Fibroblast of lung (primary cell): ENCODE measurements at regions not wholly inside any gene's neighbourhood (a gene's known extent, or its start where the extent isn't known, plus 50 kb on each side); places are given as distances from the start of the nearest gene placed in this dataset.

Experiments used
- DNase-seq, 2 donors: peaks; one replicate each; pipeline versions ENCODE4 v3.0.0 to v3.0.0-alpha.2; 2010; ENCODE audit warnings: low read depth in 2 of 2
- H2AFZ ChIP-seq: 2 replicates; pipeline ENCODE4 v1.5.1; 2012; ENCODE audit warnings: low read length, control low read depth, inconsistent platforms
- H3K27ac ChIP-seq: 2 replicates; pipeline ENCODE4 v1.5.1; 2011; ENCODE audit warnings: low read length, control low read depth; ENCODE audit not compliant: insufficient read depth
- H3K27me3 ChIP-seq: 2 replicates; pipeline ENCODE4 v1.5.1; 2011; ENCODE audit warnings: mild to moderate bottlenecking, low read length; ENCODE audit not compliant: control insufficient read depth, insufficient read depth
- H3K36me3 ChIP-seq: 2 replicates; pipeline ENCODE4 v1.5.1; 2011; ENCODE audit warnings: low read length; ENCODE audit not compliant: control insufficient read depth, insufficient read depth
- H3K4me1 ChIP-seq: 2 replicates; pipeline ENCODE4 v1.5.1; 2011; ENCODE audit warnings: low read length; ENCODE audit not compliant: control insufficient read depth, insufficient read depth; ENCODE audit errors: extremely low read depth
- H3K4me2 ChIP-seq: 2 replicates; pipeline ENCODE4 v1.5.1; 2011; ENCODE audit warnings: low read length, control low read depth; ENCODE audit not compliant: insufficient read depth; ENCODE audit errors: extremely low read depth
- H3K4me3 ChIP-seq, 4 experiments: fragments of 200-600 bp in 1 of 4; sonication (generic) in 1 of 4; replicated peaks in 1 of 4; 2 replicates each; pipeline ENCODE4 v1.5.1; 2011 to 2016; ENCODE audit warnings: low read length in 4 of 4, low read depth in 3 of 4, mild to moderate bottlenecking in 3 of 4, control low read depth in 2 of 4, inconsistent platforms in 1 of 4, mixed read lengths in 1 of 4; ENCODE audit not compliant: insufficient read depth in 1 of 4; ENCODE audit errors: control extremely low read depth in 1 of 4
- H3K79me2 ChIP-seq: 2 replicates; pipeline ENCODE4 v1.5.1; 2012; ENCODE audit warnings: mild to moderate bottlenecking, low read length, inconsistent platforms; ENCODE audit not compliant: control insufficient read depth, insufficient read depth
- H3K9ac ChIP-seq: 2 replicates; pipeline ENCODE4 v1.5.1; 2011; ENCODE audit warnings: mild to moderate bottlenecking, low read length, control low read depth; ENCODE audit not compliant: insufficient read depth
- H3K9me3 ChIP-seq: 2 replicates; pipeline ENCODE4 v1.5.1; 2012; ENCODE audit warnings: low read depth, low read length; ENCODE audit not compliant: control insufficient read depth, insufficient read depth
- H4K20me1 ChIP-seq: 2 replicates; pipeline ENCODE4 v1.5.1; 2011; ENCODE audit warnings: low read length; ENCODE audit not compliant: control insufficient read depth, insufficient read depth; ENCODE audit errors: extremely low read depth
- EZH2 ChIP-seq: IDR thresholded peaks from 2 replicates; pipeline ENCODE4 v1.5.1; 2012; ENCODE audit warnings: low read length, control low read depth, mild to moderate bottlenecking; ENCODE audit errors: missing control alignments
- TF ChIP-seq, protein P1 (sequence below), 2 donors: IDR thresholded peaks in 1 of 2; conservative IDR thresholded peaks in 1 of 2; 1 replicate in 1 of 2; 2 replicates in 1 of 2; pipeline ENCODE4 v1.5.1; 2011 to 2012; ENCODE audit warnings: low read length in 2 of 2, control low read depth in 1 of 2, inconsistent platforms in 1 of 2, low read depth in 1 of 2, mild to moderate bottlenecking in 1 of 2

DNA sequence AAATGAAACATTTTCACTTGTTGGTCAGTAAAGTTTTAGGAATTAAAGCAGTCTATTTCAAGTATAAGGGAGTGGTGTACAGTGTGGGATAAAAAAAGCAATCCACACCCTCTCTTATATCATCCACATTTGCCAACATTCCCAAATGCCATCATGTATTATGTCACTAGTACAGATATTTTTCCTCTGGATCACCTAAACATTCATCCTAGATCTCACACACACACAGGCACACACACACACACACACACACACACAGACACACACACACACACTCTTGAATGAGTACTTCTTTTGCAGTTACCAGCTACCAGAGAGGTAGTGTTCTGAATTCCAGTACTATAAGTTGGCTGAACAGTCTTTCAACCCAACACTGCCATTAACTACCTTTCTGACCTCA, 1369.1 kb upstream of the ADGRL4 start:
- TF ChIP-seq, protein P1, sequence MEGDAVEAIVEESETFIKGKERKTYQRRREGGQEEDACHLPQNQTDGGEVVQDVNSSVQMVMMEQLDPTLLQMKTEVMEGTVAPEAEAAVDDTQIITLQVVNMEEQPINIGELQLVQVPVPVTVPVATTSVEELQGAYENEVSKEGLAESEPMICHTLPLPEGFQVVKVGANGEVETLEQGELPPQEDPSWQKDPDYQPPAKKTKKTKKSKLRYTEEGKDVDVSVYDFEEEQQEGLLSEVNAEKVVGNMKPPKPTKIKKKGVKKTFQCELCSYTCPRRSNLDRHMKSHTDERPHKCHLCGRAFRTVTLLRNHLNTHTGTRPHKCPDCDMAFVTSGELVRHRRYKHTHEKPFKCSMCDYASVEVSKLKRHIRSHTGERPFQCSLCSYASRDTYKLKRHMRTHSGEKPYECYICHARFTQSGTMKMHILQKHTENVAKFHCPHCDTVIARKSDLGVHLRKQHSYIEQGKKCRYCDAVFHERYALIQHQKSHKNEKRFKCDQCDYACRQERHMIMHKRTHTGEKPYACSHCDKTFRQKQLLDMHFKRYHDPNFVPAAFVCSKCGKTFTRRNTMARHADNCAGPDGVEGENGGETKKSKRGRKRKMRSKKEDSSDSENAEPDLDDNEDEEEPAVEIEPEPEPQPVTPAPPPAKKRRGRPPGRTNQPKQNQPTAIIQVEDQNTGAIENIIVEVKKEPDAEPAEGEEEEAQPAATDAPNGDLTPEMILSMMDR (conservative IDR thresholded peaks at IDR 0.05 in 1 of 2, IDR thresholded peaks at IDR 0.05 in 1 of 2; ENCODE audit: low read depth in 1 of 2, low read length in 2 of 2): no peak
- TF ChIP-seq EZH2: no peak
- Histone ChIP-seq H4K20me1 (no peaks in the 10 kb centered on the region), H3K79me2 (no peaks in the 10 kb centered on the region), H3K36me3 (no peaks in the 10 kb centered on the region), H3K9ac (no peak overlapping the region), H3K27me3 (no peaks in the 10 kb centered on the region), H3K4me2 (no peak overlapping the region), H3K9me3 (no peaks in the 10 kb centered on the region), H3K4me3 (no peak overlapping the region), H3K27ac (no peak overlapping the region), H3K4me1 (no peaks in the 10 kb centered on the region), H2AFZ (no peak overlapping the region)
- DNase-seq: peak; percentile 75 to 91

DNA sequence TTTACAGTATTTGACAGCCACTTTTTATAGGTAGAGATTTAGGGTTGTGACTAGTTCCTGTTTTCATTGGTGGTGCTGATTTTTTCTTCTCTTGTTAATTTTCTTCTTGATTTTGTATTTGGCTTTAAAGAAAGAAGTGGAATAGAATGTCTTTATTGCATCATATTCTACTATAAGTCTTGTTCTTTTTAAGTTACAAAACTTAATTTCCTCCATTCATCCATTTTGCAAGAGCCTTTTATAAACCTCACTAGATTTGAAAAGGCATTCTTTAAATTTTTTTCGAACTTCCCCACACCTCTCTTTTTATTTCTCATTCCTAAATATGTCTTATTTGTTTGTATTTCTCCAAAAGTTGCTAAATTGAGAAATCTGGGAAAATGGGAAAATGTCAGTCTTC, 1368.6 kb upstream of the ADGRL4 start:
- Histone ChIP-seq H4K20me1 (no peaks in the 10 kb centered on the region), H3K27me3 (no peaks in the 10 kb centered on the region), H3K4me1 (no peaks in the 10 kb centered on the region), H3K4me3 (no peak overlapping the region), H3K79me2 (no peaks in the 10 kb centered on the region), H2AFZ (no peak overlapping the region), H3K27ac (no peak overlapping the region), H3K9me3 (no peaks in the 10 kb centered on the region), H3K36me3 (no peaks in the 10 kb centered on the region), H3K4me2 (no peak overlapping the region), H3K9ac (no peak overlapping the region)
- TF ChIP-seq EZH2: no peak
- TF ChIP-seq, protein P1 (conservative IDR thresholded peaks at IDR 0.05 in 1 of 2, IDR thresholded peaks at IDR 0.05 in 1 of 2; ENCODE audit: low read depth in 1 of 2, low read length in 2 of 2): no peak
- DNase-seq: peak; percentile 1 to 11

DNA sequence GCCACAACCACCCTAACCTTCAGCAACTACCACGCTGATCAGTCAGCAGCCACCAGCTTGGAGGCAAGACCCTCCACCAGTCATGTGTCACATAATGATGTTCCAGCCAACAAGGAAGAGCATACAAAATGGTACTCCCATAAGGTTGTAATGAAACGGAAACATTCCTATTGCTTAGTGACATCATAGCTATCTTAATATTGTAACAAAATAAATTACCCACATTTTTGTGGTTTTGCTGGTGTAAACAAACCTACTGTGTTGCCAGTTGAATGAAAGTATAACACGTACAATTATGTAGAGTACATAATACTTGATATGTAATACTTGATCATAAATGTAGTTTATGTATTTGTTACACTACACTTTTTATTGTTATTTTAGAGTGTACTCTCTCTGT, 1363.2 kb upstream of the ADGRL4 start:
- no peak overlapping the region for H2AFZ ChIP-seq
- no peaks in the 10 kb centered on the region for H3K27me3 ChIP-seq
- peak in 1 of 2 donors; percentile 8 for DNase-seq
- H3K27ac ChIP-seq: no peak overlapping the region
- H3K36me3 ChIP-seq: no peaks in the 10 kb centered on the region
- TF ChIP-seq, protein P1 (conservative IDR thresholded peaks at IDR 0.05 in 1 of 2, IDR thresholded peaks at IDR 0.05 in 1 of 2; ENCODE audit: low read depth in 1 of 2, low read length in 2 of 2): no peak
- no peak for TF ChIP-seq EZH2
- H3K4me3 ChIP-seq: no peak overlapping the region
- H3K9ac ChIP-seq: no peak overlapping the region
- H4K20me1 ChIP-seq: no peaks in the 10 kb centered on the region
- no peaks in the 10 kb centered on the region for H3K79me2 ChIP-seq
- H3K4me2 ChIP-seq: no peak overlapping the region
- H3K4me1 ChIP-seq: no peaks in the 10 kb centered on the region
- H3K9me3 ChIP-seq: no peaks in the 10 kb centered on the region
